Mucosa of stomach (tissue), 1 donor: ENCODE measurements at regions not wholly inside any gene's neighbourhood (a gene's known extent, or its start where the extent isn't known, plus 50 kb on each side); places are given as distances from the start of the nearest gene placed in this dataset.
"Not testable (repeated sequence)": the region's sequence is repeated elsewhere in the genome, so short reads cannot be mapped to it uniquely, and the experiment has no call there.

ENCODE experiments used
- H3K27me3 ChIP-seq: one replicate; pipeline ENCODE4 v1.7.0; 2013; ENCODE audit warnings: mild to moderate bottlenecking, low read length; ENCODE audit not compliant: control insufficient read depth, insufficient read depth
- H3K36me3 ChIP-seq: one replicate; pipeline ENCODE4 v1.7.0; 2013; ENCODE audit warnings: low read length; ENCODE audit not compliant: control insufficient read depth, insufficient read depth
- H3K4me1 ChIP-seq: one replicate; pipeline ENCODE4 v1.7.0; 2013; ENCODE audit warnings: mild to moderate bottlenecking, low read length; ENCODE audit not compliant: control insufficient read depth, insufficient read depth
- H3K4me3 ChIP-seq: one replicate; pipeline ENCODE4 v1.7.0; 2013; ENCODE audit warnings: low read length
- H3K9ac ChIP-seq: one replicate; pipeline ENCODE4 v1.7.0; 2013; ENCODE audit warnings: mild to moderate bottlenecking, low read length, moderate library complexity
- H3K9me3 ChIP-seq: one replicate; pipeline ENCODE4 v1.7.0; 2013; ENCODE audit warnings: mild to moderate bottlenecking, low read length, moderate library complexity; ENCODE audit not compliant: control insufficient read depth
- donor health status: Pancreatic carcinoma.

- Histone ChIP-seq H3K36me3 (no peaks in the 10 kb centered on the region), H3K4me3 (no peak overlapping the region), H3K9me3 (no peaks in the 10 kb centered on the region), H3K4me1 (no peaks in the 10 kb centered on the region), H3K27me3 (no peaks in the 10 kb centered on the region), H3K9ac (no peak overlapping the region)
Measured at GRCh38 chr10:27328946-27329345, 88.3 kb upstream of the ACBD5 start.

GRCh38 chr10:27326748-27327147, 86.2 kb upstream of the ACBD5 start:
- H3K27me3 ChIP-seq, H3K9me3 ChIP-seq, H3K9ac ChIP-seq: not testable (repeated sequence)

GRCh38 chr10:27319752-27320431, 79.3 kb upstream of the ACBD5 start:
- Histone ChIP-seq H3K4me1 (peaks cover 5% of the 10 kb centered on the region), H3K4me3 (no peak overlapping the region)

More at GRCh38 chr10:27326748-27327147, 86.2 kb upstream of the ACBD5 start:
- H3K4me3 ChIP-seq, H3K4me1 ChIP-seq, H3K36me3 ChIP-seq: not testable (repeated sequence)

GRCh38 chr10:27319139-27319538, 78.5 kb upstream of the ACBD5 start:
- H3K4me3 ChIP-seq, H3K36me3 ChIP-seq, H3K9me3 ChIP-seq, H3K4me1 ChIP-seq, H3K9ac ChIP-seq, H3K27me3 ChIP-seq: not testable (repeated sequence)

More at GRCh38 chr10:27319752-27320431, 79.3 kb upstream of the ACBD5 start:
- Histone ChIP-seq H3K9me3 (no peaks in the 10 kb centered on the region), H3K9ac (peak overlapping the region; percentile 69), H3K27me3 (no peaks in the 10 kb centered on the region), H3K36me3 (no peaks in the 10 kb centered on the region)

- H3K4me1 ChIP-seq, H3K9ac ChIP-seq, H3K36me3 ChIP-seq, H3K27me3 ChIP-seq, H3K4me3 ChIP-seq, H3K9me3 ChIP-seq: not testable (repeated sequence)
Measured at GRCh38 chr10:27315082-27315481, 74.5 kb upstream of the ACBD5 start.

GRCh38 chr10:27313586-27313985, 73.0 kb upstream of the ACBD5 start:
- H3K36me3 ChIP-seq, H3K4me3 ChIP-seq, H3K27me3 ChIP-seq, H3K9ac ChIP-seq, H3K4me1 ChIP-seq, H3K9me3 ChIP-seq: not testable (repeated sequence)

GRCh38 chr10:27312854-27313253, 72.3 kb upstream of the ACBD5 start:
- Histone ChIP-seq H3K36me3 (no peaks in the 10 kb centered on the region), H3K4me3 (no peak overlapping the region), H3K9me3 (no peaks in the 10 kb centered on the region), H3K4me1 (no peaks in the 10 kb centered on the region), H3K9ac (no peak overlapping the region), H3K27me3 (no peaks in the 10 kb centered on the region)

GRCh38 chr10:27311809-27312208, 71.2 kb upstream of the ACBD5 start:
- not testable (repeated sequence) for H3K27me3 ChIP-seq, H3K9me3 ChIP-seq, H3K9ac ChIP-seq, H3K36me3 ChIP-seq, H3K4me3 ChIP-seq, H3K4me1 ChIP-seq

GRCh38 chr10:27298522-27298850, 57.9 kb upstream of the ACBD5 start:
- H3K4me3 ChIP-seq, H3K27me3 ChIP-seq, H3K9ac ChIP-seq, H3K36me3 ChIP-seq, H3K9me3 ChIP-seq, H3K4me1 ChIP-seq: not testable (repeated sequence)

GRCh38 chr10:27297844-27298521, 57.4 kb upstream of the ACBD5 start:
- no peak overlapping the region for H3K4me3 ChIP-seq
- no peaks in the 10 kb centered on the region for H3K36me3 ChIP-seq
- no peaks in the 10 kb centered on the region for H3K27me3 ChIP-seq
- no peaks in the 10 kb centered on the region for H3K4me1 ChIP-seq
- H3K9me3 ChIP-seq = no peaks in the 10 kb centered on the region
- H3K9ac ChIP-seq = no peak overlapping the region

- not testable (repeated sequence) for H3K4me1 ChIP-seq, H3K27me3 ChIP-seq, H3K4me3 ChIP-seq, H3K36me3 ChIP-seq, H3K9me3 ChIP-seq, H3K9ac ChIP-seq
Measured at GRCh38 chr10:27296285-27296684, 55.7 kb upstream of the ACBD5 start.

- not testable (repeated sequence) for H3K27me3 ChIP-seq, H3K4me1 ChIP-seq, H3K4me3 ChIP-seq, H3K36me3 ChIP-seq, H3K9ac ChIP-seq, H3K9me3 ChIP-seq
Measured at GRCh38 chr10:27291253-27291895, 50.8 kb upstream of the ACBD5 start.
